NB4 (cell line): ENCODE measurements at regions not wholly inside any gene's neighbourhood (a gene's known extent, or its start where the extent isn't known, plus 50 kb on each side); places are given as distances from the start of the nearest gene placed in this dataset.

ENCODE experiments used
- POLR2A ChIP-seq: IDR thresholded peaks from 2 replicates; pipeline ENCODE4 v1.6.1; 2011; ENCODE audit warnings: mild to moderate bottlenecking; ENCODE audit not compliant: insufficient read length; ENCODE audit errors: extremely low read depth
- TF ChIP-seq, protein P1 (sequence below): IDR thresholded peaks from 2 replicates; pipeline ENCODE4 v1.6.1; 2011; ENCODE audit warnings: low read depth, low read length
- TF ChIP-seq, protein P2 (sequence below): IDR thresholded peaks from one replicate; pipeline ENCODE4 v1.5.1; 2012; ENCODE audit warnings: low read depth, low read length

DNA sequence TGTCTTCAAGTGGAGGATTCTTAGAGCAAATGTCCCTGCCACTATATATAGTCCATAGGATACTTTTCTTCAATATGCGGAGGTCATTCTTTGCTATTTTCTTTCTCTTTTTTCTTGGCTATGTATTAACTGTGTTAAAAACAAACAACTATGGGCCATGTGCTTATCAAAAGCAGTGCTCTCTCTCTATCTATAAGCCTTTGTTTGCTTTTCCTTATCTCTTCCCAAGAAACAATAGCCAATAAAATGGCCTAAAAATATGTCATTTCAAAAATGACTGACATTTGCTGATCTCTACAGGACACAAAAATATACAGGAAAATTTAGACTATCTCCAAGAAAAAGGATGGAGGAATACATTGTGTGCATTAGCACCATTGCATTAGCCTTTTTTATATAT, 212.1 kb downstream of the MAF start:
- TF ChIP-seq, protein P1, sequence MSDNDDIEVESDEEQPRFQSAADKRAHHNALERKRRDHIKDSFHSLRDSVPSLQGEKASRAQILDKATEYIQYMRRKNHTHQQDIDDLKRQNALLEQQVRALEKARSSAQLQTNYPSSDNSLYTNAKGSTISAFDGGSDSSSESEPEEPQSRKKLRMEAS: no peak
- TF ChIP-seq, protein P2, sequence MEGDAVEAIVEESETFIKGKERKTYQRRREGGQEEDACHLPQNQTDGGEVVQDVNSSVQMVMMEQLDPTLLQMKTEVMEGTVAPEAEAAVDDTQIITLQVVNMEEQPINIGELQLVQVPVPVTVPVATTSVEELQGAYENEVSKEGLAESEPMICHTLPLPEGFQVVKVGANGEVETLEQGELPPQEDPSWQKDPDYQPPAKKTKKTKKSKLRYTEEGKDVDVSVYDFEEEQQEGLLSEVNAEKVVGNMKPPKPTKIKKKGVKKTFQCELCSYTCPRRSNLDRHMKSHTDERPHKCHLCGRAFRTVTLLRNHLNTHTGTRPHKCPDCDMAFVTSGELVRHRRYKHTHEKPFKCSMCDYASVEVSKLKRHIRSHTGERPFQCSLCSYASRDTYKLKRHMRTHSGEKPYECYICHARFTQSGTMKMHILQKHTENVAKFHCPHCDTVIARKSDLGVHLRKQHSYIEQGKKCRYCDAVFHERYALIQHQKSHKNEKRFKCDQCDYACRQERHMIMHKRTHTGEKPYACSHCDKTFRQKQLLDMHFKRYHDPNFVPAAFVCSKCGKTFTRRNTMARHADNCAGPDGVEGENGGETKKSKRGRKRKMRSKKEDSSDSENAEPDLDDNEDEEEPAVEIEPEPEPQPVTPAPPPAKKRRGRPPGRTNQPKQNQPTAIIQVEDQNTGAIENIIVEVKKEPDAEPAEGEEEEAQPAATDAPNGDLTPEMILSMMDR: no peak
- TF ChIP-seq POLR2A: no peak
